ENCODE measurements at regions not wholly inside any gene's neighbourhood (a gene's known extent, or its start where the extent isn't known, plus 50 kb on each side); places are given as distances from the start of the nearest gene placed in this dataset.
"Not testable (repeated sequence)": the region's sequence is repeated elsewhere in the genome, so short reads cannot be mapped to it uniquely, and the experiment has no call there.

DNA sequence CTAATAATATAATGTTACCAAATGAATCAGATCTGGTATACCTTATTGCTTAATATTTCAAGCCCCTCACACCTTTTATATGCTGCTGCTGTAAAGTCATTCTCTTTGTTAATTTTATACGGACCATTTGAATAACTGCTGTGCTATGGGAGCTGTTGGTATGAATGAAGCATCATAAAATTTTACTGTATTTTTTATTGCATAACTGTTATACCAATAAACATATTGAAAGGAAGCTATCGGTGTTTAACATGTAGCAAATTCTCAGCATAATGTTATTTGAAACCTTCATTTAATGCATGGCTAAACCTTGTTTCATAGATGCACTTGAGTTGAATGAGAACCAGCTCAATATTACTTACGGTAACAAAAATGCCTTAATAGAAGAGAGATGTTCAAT lies 1040.3 kb downstream of the SOCS6 start:
- FAIRE-seq, result no peak

DNA sequence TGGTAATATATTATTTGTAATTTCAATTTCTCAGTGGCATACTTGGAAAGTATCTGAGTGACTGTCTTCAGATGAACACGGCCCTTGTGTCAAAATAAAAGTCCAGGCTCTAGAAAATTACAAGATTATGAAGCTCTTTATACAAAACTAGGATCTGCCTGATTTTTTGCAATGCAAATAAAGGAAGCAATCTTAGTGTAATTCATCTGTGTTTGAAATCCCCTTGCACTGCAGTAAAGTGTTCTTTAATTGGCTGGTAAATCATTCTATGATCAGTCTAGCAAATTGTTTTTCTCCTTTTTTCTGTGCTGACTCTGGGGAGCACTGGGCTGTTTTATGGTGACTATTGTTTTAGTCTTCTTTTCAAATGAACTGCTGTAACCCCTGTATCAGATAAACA lies 1039.0 kb downstream of the SOCS6 start:
- no peak for FAIRE-seq

DNA sequence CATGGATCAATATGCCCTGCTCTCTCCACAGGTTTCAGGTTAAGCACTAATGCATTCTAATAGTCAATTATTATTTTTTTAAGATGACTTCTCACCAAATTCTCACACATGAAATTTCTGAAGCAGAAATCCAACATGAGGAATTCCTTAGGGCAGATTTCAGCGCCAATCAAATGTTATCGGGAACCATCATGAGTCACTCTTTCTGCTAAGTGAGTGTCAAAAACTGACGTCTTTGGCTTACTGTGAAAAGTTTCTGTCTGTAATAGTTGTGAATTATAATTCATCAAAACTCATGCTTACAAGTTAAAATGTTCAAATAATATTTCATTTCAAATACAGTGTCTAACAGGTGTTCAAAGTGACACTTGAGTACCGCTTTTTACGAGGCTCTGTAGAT lies 1038.6 kb downstream of the SOCS6 start:
- FAIRE-seq, result no peak

DNA sequence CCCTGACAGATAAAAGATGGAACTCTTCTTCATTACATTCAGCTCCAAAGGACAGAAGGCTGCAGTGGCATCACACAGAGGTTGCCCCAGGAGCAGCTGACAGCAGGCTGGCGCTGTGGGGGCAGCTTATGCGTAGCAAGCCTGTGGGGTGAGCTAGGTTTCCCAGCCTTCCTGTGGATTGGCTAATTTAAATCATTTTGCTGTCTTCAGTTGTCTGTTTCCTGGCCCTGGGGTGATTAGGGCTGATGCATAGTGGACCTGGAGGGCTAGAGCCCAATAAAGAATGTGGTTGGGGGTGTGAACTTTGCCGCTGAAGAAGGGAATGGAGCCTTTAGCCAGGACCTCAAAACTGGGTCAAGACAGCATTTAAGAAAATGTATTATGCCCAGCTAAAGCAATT lies 1038.0 kb downstream of the SOCS6 start:
- no peak for FAIRE-seq

DNA sequence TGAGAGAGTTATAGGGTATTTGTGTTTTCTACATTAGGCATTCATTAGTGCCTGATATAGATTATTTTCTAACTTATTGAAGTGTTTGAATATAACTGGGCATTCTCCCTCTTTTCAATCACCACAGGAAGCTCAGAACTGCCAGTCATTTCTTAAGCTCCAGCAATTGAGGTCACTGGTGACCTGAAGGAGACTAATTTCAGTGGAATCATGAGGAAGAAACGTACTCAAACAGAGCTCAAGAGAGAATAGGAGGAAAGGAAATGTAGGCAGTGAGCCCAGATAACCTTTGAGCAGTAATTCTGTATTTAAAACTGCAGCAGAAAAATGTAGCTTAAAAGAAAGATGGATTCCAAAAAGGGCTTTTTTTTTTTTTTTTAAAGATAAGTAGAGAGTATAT lies 1035.5 kb downstream of the SOCS6 start:
- no peak for FAIRE-seq

DNA sequence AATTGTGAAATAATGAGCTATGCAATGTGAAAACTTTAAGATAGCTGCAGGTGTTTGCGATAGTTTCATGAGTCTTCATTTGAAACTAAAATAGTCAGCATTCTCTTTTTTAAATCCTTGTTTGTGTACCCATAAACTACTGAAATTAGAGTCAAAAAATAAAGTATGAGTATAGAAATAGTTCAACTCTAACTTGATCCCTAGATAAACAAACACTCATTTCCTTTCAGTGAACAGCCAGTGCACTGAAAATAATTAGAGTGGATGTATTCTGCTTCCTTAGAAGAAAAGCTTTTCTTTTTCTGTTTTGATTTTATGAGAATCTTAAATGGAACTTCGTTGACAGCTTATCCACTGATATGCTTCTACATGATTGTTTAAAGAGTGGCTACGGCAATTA lies 1033.4 kb downstream of the SOCS6 start:
- no peak for FAIRE-seq

DNA sequence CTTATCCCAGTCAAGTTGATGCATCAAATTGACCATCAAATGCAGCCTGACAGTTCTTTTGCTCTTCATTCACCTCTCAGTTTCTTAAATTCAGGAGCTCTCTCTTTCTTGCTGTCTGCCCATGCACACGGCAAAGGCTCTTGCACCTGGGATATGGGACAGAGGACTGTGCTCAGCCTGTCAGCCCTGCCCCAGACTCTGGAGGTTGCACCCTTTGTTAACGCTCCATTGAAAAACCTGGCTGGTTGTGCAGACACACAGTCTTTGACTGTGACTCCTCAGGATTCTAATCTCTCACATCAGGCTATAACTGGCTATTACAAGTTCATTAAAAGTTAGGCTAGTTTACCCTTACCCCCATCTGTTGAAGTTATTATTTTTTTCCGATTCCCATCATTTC lies 1032.5 kb downstream of the SOCS6 start:
- no peak for FAIRE-seq

DNA sequence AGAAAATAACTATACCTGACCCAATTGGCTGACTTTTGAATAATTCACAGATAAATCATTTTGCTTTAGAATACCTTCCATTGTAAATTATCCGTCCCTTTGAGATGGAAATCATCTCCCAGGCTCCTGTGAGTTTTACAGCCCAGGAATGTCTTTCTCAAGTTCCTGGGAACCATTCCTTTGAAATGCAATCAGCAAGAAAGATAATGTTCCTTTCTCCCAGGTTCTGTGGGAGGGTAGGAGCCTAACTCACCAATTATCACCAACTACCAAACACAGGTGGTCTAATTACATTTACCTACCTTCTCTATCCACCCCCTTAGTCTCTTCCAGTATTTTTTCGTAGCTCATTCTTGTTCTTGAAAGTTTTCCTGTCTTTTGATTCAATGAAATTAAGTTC lies 1016.0 kb downstream of the SOCS6 start:
- no peak for FAIRE-seq

DNA sequence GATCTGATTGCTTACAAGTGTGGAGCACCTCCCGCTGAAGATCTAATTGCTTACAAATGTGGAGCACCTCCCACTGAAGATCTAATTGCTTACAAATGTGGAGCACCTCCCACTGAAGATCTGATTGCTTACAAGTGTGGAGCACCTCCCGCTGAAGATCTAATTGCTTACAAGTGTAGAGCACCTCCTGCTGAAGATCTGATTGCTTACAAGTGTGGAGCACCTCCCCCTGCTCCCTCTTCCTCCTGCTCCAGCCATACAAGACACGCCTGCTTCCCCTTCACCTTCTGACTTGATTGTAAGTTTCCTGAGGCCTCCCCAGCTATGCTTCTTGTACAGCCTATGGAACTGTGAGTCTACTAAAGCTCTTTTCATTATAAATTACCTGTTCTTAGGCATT lies 1014.9 kb downstream of the SOCS6 start:
- FAIRE-seq, result not testable (repeated sequence)

DNA sequence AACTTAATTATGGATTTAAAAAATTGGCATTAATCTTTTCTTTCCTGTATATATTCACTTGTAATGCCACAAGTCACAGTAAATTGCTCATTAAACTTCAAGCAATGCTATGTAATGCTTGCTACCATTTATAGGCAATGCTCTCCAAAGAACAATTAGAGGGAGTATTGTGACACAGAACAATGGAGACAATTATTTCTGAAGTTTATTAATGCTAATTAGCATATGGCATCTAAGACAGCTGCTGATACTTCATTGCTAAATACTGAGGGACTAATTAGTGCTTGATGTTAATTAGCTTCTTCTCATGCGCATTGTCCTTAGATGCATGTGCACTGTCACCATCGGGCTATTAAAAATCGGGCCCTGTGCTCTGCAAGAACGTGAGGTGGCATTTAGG lies 1012.8 kb downstream of the SOCS6 start:
- FAIRE-seq, result no peak

DNA sequence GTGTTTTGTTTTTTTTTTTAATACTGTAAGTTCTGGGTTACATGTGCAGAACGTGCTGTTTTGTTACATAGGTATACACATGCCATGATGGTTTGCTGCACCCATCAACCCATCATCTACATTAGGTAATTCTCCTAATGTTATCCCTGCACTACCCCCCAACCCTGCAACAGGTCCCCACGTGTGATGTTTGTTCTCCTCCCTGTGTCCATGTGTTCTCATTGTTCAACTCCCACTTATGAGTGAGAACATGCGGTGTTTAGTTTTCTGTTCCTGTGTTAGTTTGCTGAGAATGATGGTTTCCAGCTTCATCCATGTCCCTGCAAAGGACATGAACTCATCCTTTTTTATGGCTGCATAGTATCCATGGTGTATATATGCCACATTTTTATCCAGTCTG lies 1005.4 kb downstream of the SOCS6 start:
- FAIRE-seq, result not testable (repeated sequence)

DNA sequence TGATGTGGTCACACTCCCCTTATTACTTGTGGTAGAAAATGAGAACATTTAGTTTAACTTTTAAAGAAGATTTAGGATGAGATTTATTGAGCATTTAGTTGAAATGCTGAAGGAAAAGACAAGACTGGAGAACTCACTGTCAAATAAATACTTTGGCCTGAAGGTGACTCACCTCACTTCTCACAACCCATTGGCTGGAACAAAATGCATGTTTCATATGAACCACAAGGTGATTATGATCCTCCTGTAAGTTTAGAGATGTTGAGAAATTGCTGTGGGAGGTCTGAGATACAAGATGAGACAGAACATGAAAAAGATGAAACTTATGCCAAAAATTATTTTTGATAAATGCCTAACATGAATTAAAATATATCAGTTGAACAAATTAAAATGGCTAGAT lies 1004.5 kb downstream of the SOCS6 start:
- no peak for FAIRE-seq

DNA sequence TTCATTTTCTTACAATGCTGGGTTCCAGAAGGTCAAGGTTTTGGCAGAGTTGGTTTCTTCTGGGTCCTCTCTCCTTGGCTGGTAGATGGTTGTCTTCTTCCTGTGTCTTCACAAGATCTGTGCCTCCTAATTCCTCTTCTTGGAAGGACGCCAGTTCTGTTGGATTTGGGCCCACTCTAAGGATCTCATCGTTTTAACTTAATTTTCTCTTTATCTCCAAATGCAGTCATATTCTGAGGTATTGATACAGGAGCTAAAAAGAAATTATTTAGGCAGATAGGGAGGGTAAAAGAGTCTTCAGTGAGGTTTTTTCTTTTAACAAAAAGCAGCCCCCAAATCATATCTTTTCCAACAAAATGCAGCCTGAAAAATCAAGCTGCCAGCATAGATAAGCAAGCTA lies 998.4 kb downstream of the SOCS6 start:
- no peak for FAIRE-seq

DNA sequence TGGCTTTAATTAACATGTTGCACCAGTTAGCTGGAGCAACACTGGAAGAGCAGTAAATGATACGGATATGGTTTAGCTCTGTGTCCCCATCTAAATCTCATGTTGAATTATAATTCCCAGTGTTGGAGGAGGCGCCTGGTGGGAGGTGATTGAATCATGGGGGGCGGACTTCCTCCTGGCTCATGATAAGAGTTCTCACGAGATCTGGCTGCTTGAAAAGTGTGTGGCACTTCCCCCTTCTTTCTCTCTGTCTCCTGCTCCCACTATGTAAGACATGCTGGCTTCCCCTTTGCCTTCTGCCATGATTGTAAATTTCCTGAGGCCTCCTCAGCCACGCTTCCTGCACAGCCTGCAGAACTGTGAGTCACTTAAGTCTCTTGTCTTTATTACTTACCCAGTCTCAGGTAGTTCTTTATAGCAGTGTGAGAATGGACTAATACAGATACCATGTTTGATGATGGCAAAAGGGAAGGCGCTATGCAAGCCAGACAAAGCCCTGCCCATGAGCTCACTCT lies 963.6 kb downstream of the SOCS6 start:
- FAIRE-seq, result no peak

DNA sequence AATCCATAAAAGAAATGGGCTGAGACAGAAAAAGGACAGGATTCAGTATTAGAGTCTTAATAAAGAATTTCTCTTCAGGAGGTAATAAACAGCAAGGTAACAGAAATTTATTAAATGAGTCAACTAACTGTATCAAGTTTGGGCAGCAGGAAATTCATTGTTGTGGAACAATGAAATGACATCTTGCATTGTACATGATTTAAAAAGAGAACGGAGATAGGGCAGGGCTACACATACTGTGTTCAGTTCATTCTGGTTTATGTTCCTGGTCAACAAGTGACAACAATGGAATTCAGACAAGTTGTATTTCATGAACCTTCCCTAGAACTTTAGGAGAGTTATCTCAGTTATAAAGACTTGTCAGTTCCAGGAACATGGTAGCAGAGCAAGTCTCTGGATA lies 961.3 kb downstream of the SOCS6 start:
- FAIRE-seq, result no peak

DNA sequence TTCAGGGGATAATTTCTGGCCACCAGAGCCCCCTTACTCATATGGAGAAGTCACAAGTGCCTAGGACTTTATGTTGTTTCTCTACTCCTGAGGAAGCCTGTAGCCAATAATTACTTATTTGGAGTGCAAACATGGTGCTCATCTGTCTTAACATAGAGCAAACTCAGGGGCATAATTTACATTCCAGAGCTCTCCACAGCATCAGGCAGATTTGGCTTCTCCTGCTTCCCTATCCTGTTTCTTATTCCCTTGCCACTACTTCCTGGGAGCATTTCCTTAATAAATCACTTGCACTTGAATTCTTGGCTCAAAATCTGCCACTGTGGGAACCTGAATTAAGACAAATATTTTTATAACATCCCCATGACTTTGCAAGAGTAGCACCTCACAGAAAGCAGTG lies 960.9 kb downstream of the SOCS6 start:
- FAIRE-seq, result no peak

DNA sequence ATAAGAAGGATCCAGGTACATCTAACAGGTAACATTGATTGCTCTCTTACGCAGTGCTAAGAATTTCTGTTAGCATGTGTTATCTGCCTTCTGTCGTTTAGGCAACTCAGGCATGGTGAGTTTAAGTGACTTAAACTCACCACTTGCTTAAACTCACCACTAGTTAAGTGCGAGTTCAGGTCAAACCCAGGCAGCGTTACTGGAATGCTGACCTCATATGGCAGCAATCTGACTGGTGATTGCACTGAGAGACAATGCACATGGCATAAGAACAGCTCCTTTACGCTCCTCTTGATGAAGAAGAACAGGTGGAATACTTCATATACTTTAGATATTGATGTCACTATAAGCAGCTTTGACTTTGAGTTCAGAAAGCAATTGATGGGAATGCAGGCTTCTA lies 954.1 kb downstream of the SOCS6 start:
- FAIRE-seq, result no peak

DNA sequence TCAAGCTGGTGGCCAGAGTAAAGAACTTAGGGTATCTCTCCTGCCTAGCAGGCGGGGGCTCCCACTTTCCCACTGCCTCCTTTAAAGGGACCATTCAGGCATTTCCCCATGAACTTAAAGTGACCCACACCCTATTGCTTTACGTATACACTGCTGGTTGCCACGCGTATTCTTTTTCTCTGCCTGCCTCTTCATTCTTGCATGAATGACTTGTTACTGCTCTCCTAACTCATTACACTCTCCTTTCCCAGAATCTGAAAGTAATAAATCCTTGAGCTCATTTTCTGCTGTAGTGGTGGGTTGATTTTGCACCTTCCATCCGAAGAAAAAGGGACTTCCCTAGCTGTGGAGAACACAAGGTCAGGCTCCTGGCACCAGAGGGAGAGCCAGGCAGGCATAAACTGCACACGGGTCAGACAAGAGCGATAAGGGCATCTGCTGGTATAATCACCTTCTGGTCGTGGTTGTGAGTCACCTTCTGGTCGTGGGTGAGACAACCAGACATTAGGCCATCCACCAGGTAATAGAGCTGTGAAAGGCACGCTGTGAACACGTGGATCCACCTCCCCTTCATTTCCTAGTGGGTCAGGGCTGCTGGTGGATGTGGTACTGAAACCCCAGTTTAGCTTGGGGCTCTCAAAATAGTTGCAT lies 950.3 kb downstream of the SOCS6 start:
- FAIRE-seq, result no peak

DNA sequence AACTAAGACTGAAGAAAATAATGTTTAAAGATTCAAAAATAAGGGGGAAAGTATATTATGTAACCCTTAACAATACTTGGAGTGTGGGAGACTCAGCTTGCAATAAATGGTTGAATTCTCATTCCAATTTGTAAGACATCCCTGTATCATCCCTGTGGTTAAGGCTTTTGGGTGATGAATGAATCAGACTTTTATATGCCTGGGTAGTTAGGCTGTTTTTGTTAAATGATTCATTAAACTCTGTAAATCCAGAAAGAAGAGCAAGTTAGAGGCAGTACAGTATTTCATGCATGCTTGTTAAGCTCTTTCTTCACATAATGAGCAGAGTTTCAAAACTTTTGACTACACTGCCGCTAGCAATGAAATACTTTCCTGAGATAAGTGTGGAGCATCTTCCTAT lies 948.8 kb downstream of the SOCS6 start:
- no peak for FAIRE-seq

DNA sequence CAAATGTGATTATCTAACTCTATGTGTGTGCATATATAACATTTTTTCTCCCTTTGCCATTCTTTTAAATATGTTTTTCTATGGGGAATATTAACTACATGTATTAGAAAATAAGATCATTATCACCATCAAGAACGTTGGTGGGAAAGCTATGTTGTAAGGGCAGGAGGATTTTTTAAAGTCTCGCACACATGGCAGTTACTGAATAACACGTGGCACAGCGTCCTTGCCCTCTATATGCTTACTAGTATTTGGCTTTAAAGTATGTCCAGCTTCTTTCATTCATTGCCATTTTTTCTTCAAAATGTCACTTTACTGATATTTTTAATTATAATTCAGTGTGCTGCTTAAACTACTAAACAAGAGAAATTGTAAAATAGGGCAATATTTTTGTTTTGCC lies 944.3 kb downstream of the SOCS6 start:
- no peak for FAIRE-seq

DNA sequence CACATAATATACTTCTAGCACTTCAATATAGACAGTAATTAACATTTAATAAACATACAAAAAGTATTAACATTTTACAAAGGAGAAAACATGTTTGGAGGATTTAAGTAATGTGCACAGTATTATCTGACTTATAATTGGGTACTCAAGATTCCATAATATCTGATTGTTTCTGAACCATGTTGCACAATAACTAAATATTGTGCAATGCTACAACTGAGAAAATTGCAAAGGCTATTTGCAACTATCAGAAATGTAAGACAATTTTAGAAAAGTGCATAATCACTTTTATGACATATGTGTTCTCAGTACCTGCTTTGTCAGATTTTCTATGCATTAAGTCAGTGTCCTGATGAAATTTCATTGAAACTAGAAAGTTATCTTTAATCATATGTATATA lies 934.6 kb downstream of the SOCS6 start:
- FAIRE-seq, result no peak

DNA sequence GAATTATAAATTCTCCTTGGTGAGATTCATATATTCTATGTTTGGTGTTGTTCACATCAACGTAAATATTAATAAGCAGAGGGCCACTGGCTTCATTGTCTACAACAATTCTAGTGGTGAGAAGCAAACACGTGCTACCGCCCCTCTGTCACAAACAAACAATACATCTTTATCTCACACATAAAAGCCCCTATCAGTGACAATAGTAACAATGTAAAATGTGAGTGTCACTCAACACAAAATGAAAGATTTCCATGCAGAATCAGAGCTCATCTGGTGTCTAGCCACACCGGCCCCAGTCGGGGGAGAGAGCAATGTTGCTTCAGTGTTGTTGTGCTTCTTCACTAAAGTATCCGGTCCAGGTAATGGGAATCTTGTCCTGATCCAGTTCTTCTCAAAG lies 932.6 kb downstream of the SOCS6 start:
- no peak for FAIRE-seq

DNA sequence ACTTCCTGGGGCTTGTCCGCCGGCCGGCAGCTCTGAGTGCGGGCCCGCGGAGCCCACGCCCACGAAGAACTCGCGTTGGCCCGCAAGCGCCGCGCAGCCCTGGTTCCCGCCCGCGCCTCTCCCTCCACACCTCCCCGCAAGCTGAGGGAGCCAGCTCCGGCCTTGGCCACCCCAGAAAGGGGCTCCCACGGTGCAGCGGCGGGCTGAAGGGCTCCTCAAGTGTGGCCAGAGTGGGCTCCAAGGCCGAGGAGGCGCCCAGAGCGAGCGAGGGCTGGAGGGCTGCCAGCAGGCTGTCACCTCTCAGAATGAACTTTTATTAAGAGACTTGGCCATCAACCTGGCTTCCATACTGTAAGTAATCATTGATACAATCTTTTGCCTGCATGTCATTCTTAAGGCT lies 923.9 kb downstream of the SOCS6 start:
- FAIRE-seq, result not testable (repeated sequence)

DNA sequence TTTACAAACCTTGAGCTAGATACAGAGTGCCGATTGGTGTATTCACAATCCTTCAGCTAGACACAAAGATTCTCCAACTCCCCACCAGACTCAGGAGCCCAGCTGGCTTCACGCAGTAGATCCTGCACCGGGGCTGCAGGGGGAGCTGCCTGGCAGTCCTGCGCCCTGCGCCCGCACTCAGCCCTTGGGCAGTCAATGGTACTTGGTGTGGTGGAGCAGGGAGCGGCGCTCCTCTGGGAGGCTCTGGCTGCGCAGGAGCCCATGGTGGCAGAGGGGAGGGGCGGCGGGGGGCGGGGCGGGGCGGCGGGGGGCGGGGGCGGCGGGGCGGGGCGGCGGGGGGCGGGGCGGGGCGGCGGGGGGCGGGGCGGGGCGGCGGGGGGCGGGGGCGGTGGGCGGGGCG lies 923.4 kb downstream of the SOCS6 start:
- no peak for FAIRE-seq

DNA sequence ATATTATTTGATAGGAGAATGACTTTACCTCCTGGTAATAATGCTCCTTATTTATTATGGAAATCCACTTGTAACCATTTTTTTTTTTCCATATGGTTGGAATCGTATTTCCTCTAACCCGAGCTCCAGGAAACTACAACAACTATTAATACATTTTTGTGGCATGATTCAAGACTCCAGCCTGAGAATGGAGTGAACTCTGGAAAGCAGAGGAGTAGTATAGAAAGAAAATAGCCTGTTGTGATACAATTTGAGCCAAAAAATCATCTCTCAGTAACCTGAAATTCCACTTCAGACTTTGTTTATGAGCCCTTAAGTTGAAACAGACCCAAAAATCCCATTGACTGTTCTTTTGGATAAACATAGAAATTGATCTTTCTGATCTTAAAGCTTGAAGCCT lies 921.1 kb downstream of the SOCS6 start:
- FAIRE-seq, result no peak

DNA sequence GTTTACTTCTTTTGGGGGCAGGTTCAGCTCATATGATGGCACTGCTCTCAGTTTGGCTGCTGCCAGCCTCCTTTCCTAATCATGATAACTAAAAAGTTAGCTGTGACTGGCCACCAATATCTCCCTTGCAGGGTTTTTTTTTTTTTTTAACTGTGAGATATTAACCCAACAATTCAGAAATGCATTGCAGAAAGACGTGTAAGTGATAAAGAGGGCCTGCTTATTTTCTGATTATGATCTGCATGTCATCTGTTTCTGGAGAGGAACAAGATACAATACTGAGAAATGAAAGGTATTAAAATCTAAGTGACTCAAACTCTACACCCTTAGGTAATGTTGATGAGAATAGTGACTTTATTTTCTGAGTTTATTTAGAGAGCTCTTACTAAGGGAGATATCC lies 905.6 kb downstream of the SOCS6 start:
- no peak for FAIRE-seq
